ENCODE measurements at regions not wholly inside any gene's neighbourhood (a gene's known extent, or its start where the extent isn't known, plus 50 kb on each side); places are given as distances from the start of the nearest gene placed in this dataset.

GRCh38 chr2:167471332-167471731 is 583.1 kb downstream of the XIRP2 start:
- no peak for TF ChIP-seq CTCF (IDR thresholded peaks at IDR 0.05; ENCODE audit: low read depth, low read length)

GRCh38 chr2:167462379-167462778 is 574.1 kb downstream of the XIRP2 start:
- TF ChIP-seq CTCF (IDR thresholded peaks at IDR 0.05; ENCODE audit: low read depth, low read length), result no peak
- Histone ChIP-seq H3K9me3 (ENCODE audit: severe bottlenecking) (no peaks in the 10 kb centered on the region), H3K36me3 (no peaks in the 10 kb centered on the region), H3K27me3 (ENCODE audit: insufficient read depth, low read depth, severe bottlenecking) (no peaks in the 10 kb centered on the region), H3K4me3 (ENCODE audit: low read depth, low read length) (no peak overlapping the region), H3K27ac (no peak overlapping the region)
- no peak for DNase-seq

More at GRCh38 chr2:167471332-167471731, 583.1 kb downstream of the XIRP2 start:
- no peaks in the 10 kb centered on the region for H3K36me3 ChIP-seq
- DNase-seq, result no peak
- no peaks in the 10 kb centered on the region for H3K9me3 ChIP-seq (ENCODE audit: severe bottlenecking)
- H3K4me3 ChIP-seq (ENCODE audit: low read depth, low read length), result no peak overlapping the region
- no peaks in the 10 kb centered on the region for H3K27me3 ChIP-seq (ENCODE audit: insufficient read depth, low read depth, severe bottlenecking)
- no peak overlapping the region for H3K27ac ChIP-seq

GRCh38 chr2:167454036-167454435 is 565.8 kb downstream of the XIRP2 start:
- Histone ChIP-seq H3K36me3 (no peaks in the 10 kb centered on the region), H3K9me3 (ENCODE audit: severe bottlenecking) (no peaks in the 10 kb centered on the region), H3K27me3 (ENCODE audit: insufficient read depth, low read depth, severe bottlenecking) (no peaks in the 10 kb centered on the region), H3K27ac (no peak overlapping the region), H3K4me3 (ENCODE audit: low read depth, low read length) (no peak overlapping the region)
- no peak for DNase-seq
- TF ChIP-seq CTCF (IDR thresholded peaks at IDR 0.05; ENCODE audit: low read depth, low read length), result no peak

- TF ChIP-seq CTCF (IDR thresholded peaks at IDR 0.05; ENCODE audit: low read depth, low read length), result no peak
- Histone ChIP-seq H3K27ac (no peak overlapping the region), H3K36me3 (no peaks in the 10 kb centered on the region), H3K4me3 (ENCODE audit: low read depth, low read length) (no peak overlapping the region), H3K27me3 (ENCODE audit: insufficient read depth, low read depth, severe bottlenecking) (no peaks in the 10 kb centered on the region), H3K9me3 (ENCODE audit: severe bottlenecking) (no peaks in the 10 kb centered on the region)
- no peak for DNase-seq
These were observed 563.4 kb downstream of the XIRP2 start for GRCh38 chr2:167451496-167452289.

- Histone ChIP-seq H3K27me3 (ENCODE audit: insufficient read depth, low read depth, severe bottlenecking) (no peaks in the 10 kb centered on the region), H3K9me3 (ENCODE audit: severe bottlenecking) (no peaks in the 10 kb centered on the region), H3K27ac (no peak overlapping the region), H3K4me3 (ENCODE audit: low read depth, low read length) (no peak overlapping the region), H3K36me3 (no peaks in the 10 kb centered on the region)
- DNase-seq, result no peak
- no peak for TF ChIP-seq CTCF (IDR thresholded peaks at IDR 0.05; ENCODE audit: low read depth, low read length)
These were observed 562.1 kb downstream of the XIRP2 start for GRCh38 chr2:167450364-167450763.

GRCh38 chr2:167440382-167440781 is 552.1 kb downstream of the XIRP2 start:
- Histone ChIP-seq H3K36me3 (no peaks in the 10 kb centered on the region), H3K27me3 (ENCODE audit: insufficient read depth, low read depth, severe bottlenecking) (no peaks in the 10 kb centered on the region), H3K4me3 (ENCODE audit: low read depth, low read length) (no peak overlapping the region), H3K9me3 (ENCODE audit: severe bottlenecking) (no peaks in the 10 kb centered on the region), H3K27ac (no peak overlapping the region)
- TF ChIP-seq CTCF (IDR thresholded peaks at IDR 0.05; ENCODE audit: low read depth, low read length), result no peak
- no peak for DNase-seq

Measured in WERI-Rb-1 (cell line).